Lung (tissue), 11 donors: ENCODE measurements at regions not wholly inside any gene's neighbourhood (a gene's known extent, or its start where the extent isn't known, plus 50 kb on each side); places are given as distances from the start of the nearest gene placed in this dataset.

Experiments
- ATAC-seq: fragments of 200-7000 bp; cut with Tn5 transposase; one replicate; pipeline ENCODE4 v1.9.1; 2020; ENCODE audit warnings: moderate number of reproducible peaks; ENCODE audit not compliant: insufficient read depth, low FRiP score
- DNase-seq, 3 donors: peaks; one replicate each; pipeline ENCODE4 v3.0.0-alpha.2; 2013 to 2017
- H3K27ac ChIP-seq, 2 donors: one replicate each; pipeline ENCODE4 v1.5.1; 2013; ENCODE audit warnings: mild to moderate bottlenecking in 2 of 2, moderate library complexity in 2 of 2, control low read depth in 1 of 2, inconsistent platforms in 1 of 2, low read depth in 1 of 2, low read length in 1 of 2
- H3K27me3 ChIP-seq, 3 donors: one replicate each; pipeline ENCODE4 v1.5.1; 2013; ENCODE audit warnings: low read length in 2 of 3; ENCODE audit not compliant: control insufficient read depth in 3 of 3, insufficient read depth in 3 of 3
- H3K36me3 ChIP-seq, 4 donors: one replicate each; pipeline ENCODE4 v1.5.1; 2013; ENCODE audit warnings: low read length in 4 of 4, mild to moderate bottlenecking in 1 of 4, moderate library complexity in 1 of 4; ENCODE audit not compliant: control insufficient read depth in 4 of 4, insufficient read depth in 4 of 4
- H3K4me1 ChIP-seq, 5 donors: one replicate each; pipeline ENCODE4 v1.5.1; 2013; ENCODE audit warnings: low read length in 5 of 5, mild to moderate bottlenecking in 2 of 5, moderate library complexity in 1 of 5; ENCODE audit not compliant: control insufficient read depth in 5 of 5, insufficient read depth in 5 of 5
- H3K4me3 ChIP-seq: one replicate; pipeline ENCODE4 v1.5.1; 2013; ENCODE audit warnings: mild to moderate bottlenecking, control low read depth, moderate library complexity
- H3K9ac ChIP-seq, 2 donors: one replicate each; pipeline ENCODE4 v1.5.1; 2013; ENCODE audit warnings: low read length in 2 of 2, control low read depth in 1 of 2; ENCODE audit not compliant: insufficient read depth in 1 of 2
- H3K9me3 ChIP-seq, 4 donors: one replicate each; pipeline ENCODE4 v1.5.1; 2013; ENCODE audit warnings: low read length in 3 of 4, mild to moderate bottlenecking in 1 of 4, moderate library complexity in 1 of 4; ENCODE audit not compliant: control insufficient read depth in 4 of 4, insufficient read depth in 3 of 4
- WGBS, 2 donors: extraction: QIAGEN DNeasy Blood & Tissue Kit; methylation state at CpG; one replicate each; pipeline ENCODE4 v1.1.7; 2013; 5-methylcytosine and 5-hydroxymethylcytosine counted together
- TF ChIP-seq, protein P1 (sequence below): IDR thresholded peaks from 2 replicates; pipeline ENCODE4 v1.5.1; 2012; ENCODE audit warnings: mild to moderate bottlenecking; ENCODE audit errors: control extremely low read depth, extremely low read depth
- donor health status: control.
- donor health status: control.
- donor health status: Bipolar disorder and iron deficiency.
- donor health status: healthy.
- donor health status: DM: yes; HTN: yes; CAD: no.

DNA sequence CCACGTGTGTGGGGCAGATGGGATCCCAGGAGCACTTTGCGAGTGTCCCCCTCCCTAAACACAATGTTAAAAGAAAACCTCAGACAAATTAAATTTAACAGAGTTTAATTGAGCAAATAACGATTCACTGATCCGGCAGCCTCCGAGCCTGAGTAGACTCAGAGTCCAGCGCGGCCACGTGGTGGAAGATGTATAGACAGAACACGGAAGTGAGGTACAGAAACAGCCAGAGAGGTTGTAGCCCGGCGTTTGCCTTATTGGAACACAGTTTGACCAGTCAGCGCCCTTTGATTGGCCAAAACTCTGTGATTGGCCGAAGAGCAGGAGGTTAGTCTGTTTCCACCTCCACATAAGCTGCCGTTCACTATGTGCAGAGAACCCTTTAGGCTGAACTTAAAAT is 363.0 kb upstream of the IRX2 start:
- DNase-seq, result no peak
- Histone ChIP-seq H3K4me1 (no peaks in the 10 kb centered on the region), H3K9me3 (peaks cover 0 to 6% (median 0%) of the 10 kb centered on the region in 4 donors), H3K4me3 (no peak overlapping the region), H3K27me3 (peaks cover 0 to 38% (median 33%) of the 10 kb centered on the region in 3 donors), H3K9ac (no peak overlapping the region), H3K36me3 (no peaks in the 10 kb centered on the region), H3K27ac (no peak overlapping the region)
- TF ChIP-seq, protein P1, sequence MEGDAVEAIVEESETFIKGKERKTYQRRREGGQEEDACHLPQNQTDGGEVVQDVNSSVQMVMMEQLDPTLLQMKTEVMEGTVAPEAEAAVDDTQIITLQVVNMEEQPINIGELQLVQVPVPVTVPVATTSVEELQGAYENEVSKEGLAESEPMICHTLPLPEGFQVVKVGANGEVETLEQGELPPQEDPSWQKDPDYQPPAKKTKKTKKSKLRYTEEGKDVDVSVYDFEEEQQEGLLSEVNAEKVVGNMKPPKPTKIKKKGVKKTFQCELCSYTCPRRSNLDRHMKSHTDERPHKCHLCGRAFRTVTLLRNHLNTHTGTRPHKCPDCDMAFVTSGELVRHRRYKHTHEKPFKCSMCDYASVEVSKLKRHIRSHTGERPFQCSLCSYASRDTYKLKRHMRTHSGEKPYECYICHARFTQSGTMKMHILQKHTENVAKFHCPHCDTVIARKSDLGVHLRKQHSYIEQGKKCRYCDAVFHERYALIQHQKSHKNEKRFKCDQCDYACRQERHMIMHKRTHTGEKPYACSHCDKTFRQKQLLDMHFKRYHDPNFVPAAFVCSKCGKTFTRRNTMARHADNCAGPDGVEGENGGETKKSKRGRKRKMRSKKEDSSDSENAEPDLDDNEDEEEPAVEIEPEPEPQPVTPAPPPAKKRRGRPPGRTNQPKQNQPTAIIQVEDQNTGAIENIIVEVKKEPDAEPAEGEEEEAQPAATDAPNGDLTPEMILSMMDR, result no peak
- ATAC-seq, result no peak
- 92 to 93% methylated on average over 14 of the region's 14 CpGs for WGBS, 2 donors

DNA sequence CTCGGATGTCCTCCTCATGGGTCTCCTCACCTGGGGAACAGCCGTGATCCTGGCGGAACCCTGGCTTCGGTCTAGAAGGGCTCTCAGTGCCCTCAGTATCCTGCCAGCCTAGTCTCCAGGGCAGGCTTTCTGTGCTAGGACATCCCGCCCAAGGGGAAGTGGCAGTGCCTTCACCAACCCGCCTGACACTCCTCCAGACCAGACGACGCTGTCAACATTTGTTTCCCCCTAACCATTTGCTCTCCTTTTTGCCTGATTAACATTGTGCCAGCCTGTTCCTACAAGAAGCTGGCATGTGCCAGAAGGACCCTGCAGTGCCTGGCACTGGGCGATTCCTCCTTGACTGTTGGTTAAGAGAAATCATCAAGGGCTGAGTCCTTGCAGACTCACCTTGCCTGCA is 358.9 kb upstream of the IRX2 start:
- WGBS, 2 donors, result 85 to 86% methylated on average over 9 of the region's 9 CpGs
- TF ChIP-seq, protein P1, result no peak
- Histone ChIP-seq H3K36me3 (no peaks in the 10 kb centered on the region), H3K9ac (no peak overlapping the region), H3K9me3 (peaks cover 0 to 4% (median 0%) of the 10 kb centered on the region in 4 donors), H3K4me1 (no peaks in the 10 kb centered on the region), H3K27me3 (peaks cover 0 to 9% (median 8%) of the 10 kb centered on the region in 3 donors), H3K27ac (no peak overlapping the region), H3K4me3 (no peak overlapping the region)
- DNase-seq (no peak), ATAC-seq (no peak)

DNA sequence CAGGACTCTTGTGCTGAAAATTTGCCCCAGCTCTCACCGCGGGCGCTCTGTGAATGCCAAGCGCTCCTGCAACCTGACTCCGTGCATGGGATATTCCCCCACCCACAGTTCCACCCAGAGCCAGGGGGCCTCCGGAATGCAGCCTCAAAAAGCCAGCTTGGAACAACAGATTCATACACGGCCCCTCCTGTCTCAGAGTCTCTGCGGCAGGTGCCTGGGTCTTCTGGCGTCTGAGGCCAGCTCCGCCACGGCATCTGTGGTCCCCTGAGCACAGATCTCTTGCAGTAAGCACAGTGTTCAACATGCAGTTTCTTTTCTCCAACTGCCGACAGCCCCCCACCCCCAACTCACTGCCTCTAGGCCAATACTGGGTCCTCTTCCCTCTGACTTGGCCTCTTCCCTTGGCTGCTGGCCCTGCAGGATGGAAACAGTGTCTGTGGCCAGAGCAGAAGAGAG is 355.7 kb upstream of the IRX2 start:
- Histone ChIP-seq H3K36me3 (no peaks in the 10 kb centered on the region), H3K9ac (no peak overlapping the region), H3K27ac (no peak overlapping the region), H3K27me3 (peaks cover 0 to 34% (median 33%) of the 10 kb centered on the region in 3 donors), H3K4me1 (no peaks in the 10 kb centered on the region), H3K4me3 (no peak overlapping the region), H3K9me3 (peaks cover 0 to 2% (median 0%) of the 10 kb centered on the region in 4 donors)
- DNase-seq (no peak), ATAC-seq (no peak)
- 34 to 38% methylated on average over 12 of the region's 12 CpGs for WGBS, 2 donors
- TF ChIP-seq, protein P1, result no peak

GRCh38 chr5:3105581-3105980 is 354.1 kb upstream of the IRX2 start:
- TF ChIP-seq, protein P1, result no peak
- H3K9me3 ChIP-seq, result peaks cover 0 to 6% (median 0%) of the 10 kb centered on the region in 4 donors
- ATAC-seq (no peak), DNase-seq (no peak)
- no peaks in the 10 kb centered on the region for H3K4me1 ChIP-seq
- H3K9ac ChIP-seq, result no peak overlapping the region
- H3K4me3 ChIP-seq, result no peak overlapping the region
- 58 to 65% methylated on average over 9 of the region's 9 CpGs for WGBS, 2 donors
- peaks cover 0 to 39% (median 33%) of the 10 kb centered on the region in 3 donors for H3K27me3 ChIP-seq
- no peak overlapping the region for H3K27ac ChIP-seq
- no peaks in the 10 kb centered on the region for H3K36me3 ChIP-seq
